CD14-positive monocyte (primary cell): ENCODE measurements at regions not wholly inside any gene's neighbourhood (a gene's known extent, or its start where the extent isn't known, plus 50 kb on each side); places are given as distances from the start of the nearest gene placed in this dataset.

ENCODE experiments used
- DNase-seq, 3 donors: peaks; one replicate each; pipeline ENCODE4 v3.0.0-alpha.2; 2011 to 2022
- H2AFZ ChIP-seq: 2 replicates; pipeline ENCODE4 v1.6.0; 2012; ENCODE audit warnings: mild to moderate bottlenecking, low read depth, low read length, inconsistent platforms; ENCODE audit not compliant: insufficient read depth, poor library complexity, severe bottlenecking
- H3K27ac ChIP-seq, 2 donors: 1 replicate in 1 of 2; 2 replicates in 1 of 2; pipeline ENCODE4 v1.5.1; 2012 to 2013; ENCODE audit warnings: low read length in 2 of 2, control low read depth in 1 of 2, inconsistent platforms in 1 of 2, low read depth in 1 of 2, mild to moderate bottlenecking in 1 of 2
- H3K27me3 ChIP-seq, 2 donors: one replicate each; pipeline versions ENCODE4 v1.6.0 to v1.6.1; 2011 to 2013; ENCODE audit warnings: low read length in 2 of 2; ENCODE audit not compliant: control insufficient read depth in 2 of 2, insufficient read depth in 2 of 2
- H3K36me3 ChIP-seq, 2 donors: replicated peaks in 1 of 2; 1 replicate in 1 of 2; 2 replicates in 1 of 2; pipeline versions ENCODE4 v1.5.1 to v1.6.1; 2012 to 2013; ENCODE audit warnings: low read length in 2 of 2, control low read depth in 1 of 2, inconsistent platforms in 1 of 2, mild to moderate bottlenecking in 1 of 2; ENCODE audit not compliant: insufficient read depth in 2 of 2, control insufficient read depth in 1 of 2
- H3K4me1 ChIP-seq, 2 donors: 1 replicate in 1 of 2; 2 replicates in 1 of 2; pipeline versions ENCODE4 v1.5.1 to v1.6.1; 2012 to 2013; ENCODE audit warnings: low read length in 2 of 2, control low read depth in 1 of 2, inconsistent platforms in 1 of 2, mild to moderate bottlenecking in 1 of 2, moderate library complexity in 1 of 2; ENCODE audit not compliant: insufficient read depth in 2 of 2, control insufficient read depth in 1 of 2
- H3K4me2 ChIP-seq: replicated peaks from 2 replicates; pipeline ENCODE3; 2012; ENCODE audit warnings: low read length, moderate library complexity, mild to moderate bottlenecking; ENCODE audit not compliant: poor library complexity, severe bottlenecking; ENCODE audit errors: extremely low read depth
- H3K4me3 ChIP-seq, 3 experiments: fragments of 200-600 bp in 1 of 3; sonication (generic) in 1 of 3; replicated peaks in 1 of 3; 1 replicate in 2 of 3; 2 replicates in 1 of 3; pipeline ENCODE4 v1.5.1; 2011 to 2013; ENCODE audit warnings: low read length in 3 of 3, mild to moderate bottlenecking in 3 of 3, control low read depth in 2 of 3, low read depth in 2 of 3, inconsistent platforms in 1 of 3, moderate library complexity in 1 of 3
- H3K79me2 ChIP-seq: 2 replicates; pipeline ENCODE4 v1.6.0; 2012; ENCODE audit warnings: mild to moderate bottlenecking, control low read depth, inconsistent platforms, low read length, moderate library complexity; ENCODE audit not compliant: insufficient read depth
- H3K9ac ChIP-seq: 2 replicates; pipeline ENCODE4 v1.6.0; 2017; ENCODE audit warnings: low read length, mild to moderate bottlenecking; ENCODE audit not compliant: insufficient read depth, poor library complexity, severe bottlenecking
- H3K9me3 ChIP-seq, 2 donors: replicated peaks in 1 of 2; 1 replicate in 1 of 2; 2 replicates in 1 of 2; pipeline versions ENCODE4 v1.5.1 to v1.6.1; 2012 to 2013; ENCODE audit warnings: low read length in 2 of 2, control low read depth in 1 of 2; ENCODE audit not compliant: control insufficient read depth in 1 of 2, insufficient read depth in 1 of 2
- H4K20me1 ChIP-seq: 2 replicates; pipeline ENCODE4 v1.6.0; 2012; ENCODE audit warnings: mild to moderate bottlenecking, low read length, control low read depth, moderate library complexity; ENCODE audit not compliant: insufficient read depth
- H3K27ac Mint-ChIP-seq, 7 donors: one replicate each; pipeline ENCODE4 v1.8.0; 2020; ENCODE audit warnings: mild to moderate bottlenecking in 7 of 7, mixed read lengths in 7 of 7, moderate library complexity in 6 of 7, inconsistent platforms in 2 of 7
- H3K27me3 Mint-ChIP-seq, 3 donors: one replicate each; pipeline ENCODE4 v1.8.0; 2021 to 2022; ENCODE audit warnings: low read depth in 3 of 3, mild to moderate bottlenecking in 3 of 3, mixed read lengths in 3 of 3, moderate library complexity in 3 of 3, inconsistent platforms in 1 of 3
- H3K36me3 Mint-ChIP-seq, 2 donors: one replicate each; pipeline ENCODE4 v1.8.0; 2020; ENCODE audit warnings: mixed read lengths in 2 of 2, inconsistent platforms in 1 of 2, mild to moderate bottlenecking in 1 of 2
- H3K4me1 Mint-ChIP-seq: one replicate; pipeline ENCODE4 v1.8.0; 2020; ENCODE audit warnings: mild to moderate bottlenecking, mixed read lengths
- H3K4me3 Mint-ChIP-seq, 2 donors: one replicate each; pipeline ENCODE4 v1.8.0; 2020; ENCODE audit warnings: mild to moderate bottlenecking in 2 of 2, mixed read lengths in 2 of 2, moderate library complexity in 1 of 2
- H3K9me3 Mint-ChIP-seq, 7 donors: one replicate each; pipeline ENCODE4 v1.8.0; 2020 to 2022; ENCODE audit warnings: mixed read lengths in 7 of 7, mild to moderate bottlenecking in 6 of 7, moderate library complexity in 6 of 7, inconsistent platforms in 2 of 7
- CTCF ChIP-seq: fragments of 200-600 bp; IDR thresholded peaks from one replicate; pipeline ENCODE4 v1.8.0; 2022; ENCODE audit warnings: antibody characterized with exemption, mild to moderate bottlenecking
- WGBS: methylation state at CpG from one replicate; pipeline ENCODE4 v1.1.5; 2013; ENCODE audit warnings: missing lambda C conversion rate; ENCODE audit not compliant: insufficient coverage; 5-methylcytosine and 5-hydroxymethylcytosine counted together
- intact Hi-C, 2 donors: fragments of 100-400 bp; cut with micrococcal nuclease; formaldehyde crosslinking; loops; one replicate each; pipeline versions ENCODE4 v1.15.0 to v1.15.1; 2023

- Histone ChIP-seq H3K36me3 (no peaks in the 10 kb centered on the region), H3K27ac (no peak overlapping the region), H3K9me3 (peaks cover 6 to 8% of the 10 kb centered on the region in 2 donors), H2AFZ (no peak overlapping the region), H3K9ac (no peak overlapping the region), H3K4me2 (no peak overlapping the region), H3K4me3 (no peak overlapping the region), H4K20me1 (no peaks in the 10 kb centered on the region), H3K79me2 (no peaks in the 10 kb centered on the region), H3K27me3 (no peaks in the 10 kb centered on the region), H3K4me1 (no peaks in the 10 kb centered on the region)
- no CpG with 5 or more reads among the region's 4 CpGs for WGBS
- H3K36me3 Mint-ChIP-seq, result no peaks in the 10 kb centered on the region
- DNase-seq, result no peak
- H3K4me1 Mint-ChIP-seq, result no peaks in the 10 kb centered on the region
- intact Hi-C loops, result no loop called here
- peaks cover 0 to 2% (median 0%) of the 10 kb centered on the region in 3 donors for H3K27me3 Mint-ChIP-seq
- no peak for TF ChIP-seq CTCF
- H3K9me3 Mint-ChIP-seq, result peaks cover 0 to 11% (median 5%) of the 10 kb centered on the region in 7 donors
- H3K27ac Mint-ChIP-seq, result no peak overlapping the region
- no peak overlapping the region for H3K4me3 Mint-ChIP-seq
These were observed 105.8 kb upstream of the VCX3A start for GRCh38 chrX:6640727-6641126.

- no peak overlapping the region for H3K4me3 ChIP-seq
- no peaks in the 10 kb centered on the region for H3K4me1 Mint-ChIP-seq
- H4K20me1 ChIP-seq, result no peaks in the 10 kb centered on the region
- H3K4me3 Mint-ChIP-seq, result no peak overlapping the region
- no peak for DNase-seq
- H3K27ac ChIP-seq, result no peak overlapping the region
- no peaks in the 10 kb centered on the region for H3K36me3 Mint-ChIP-seq
- intact Hi-C loops, result no loop called here
- H2AFZ ChIP-seq, result no peak overlapping the region
- no peaks in the 10 kb centered on the region for H3K36me3 ChIP-seq
- H3K4me1 ChIP-seq, result no peaks in the 10 kb centered on the region
- no peak overlapping the region for H3K9ac ChIP-seq
- H3K4me2 ChIP-seq, result no peak overlapping the region
- no peak for TF ChIP-seq CTCF
- no peak overlapping the region for H3K27ac Mint-ChIP-seq
- peaks cover 0 to 15% (median 2%) of the 10 kb centered on the region in 7 donors for H3K9me3 Mint-ChIP-seq
- peaks cover 0 to 3% (median 0%) of the 10 kb centered on the region in 3 donors for H3K27me3 Mint-ChIP-seq
- no peaks in the 10 kb centered on the region for H3K79me2 ChIP-seq
- WGBS, result 100% methylated on average over 1 of the region's 7 CpGs
- no peaks in the 10 kb centered on the region for H3K9me3 ChIP-seq
- H3K27me3 ChIP-seq, result no peaks in the 10 kb centered on the region
These were observed 79.6 kb upstream of the VCX3A start for GRCh38 chrX:6614506-6614905.
